ENCODE measurements at regions not wholly inside any gene's neighbourhood (a gene's known extent, or its start where the extent isn't known, plus 50 kb on each side); places are given as distances from the start of the nearest gene placed in this dataset.

GRCh38 chr11:91967691-91968045 is 256.9 kb upstream of the FAT3 start:
- H3K27me3 ChIP-seq, result no peaks in the 10 kb centered on the region
- DNase-seq (ENCODE audit: low spot score), result no peak
- H3K4me3 ChIP-seq, result no peak overlapping the region
- no peaks in the 10 kb centered on the region for H3K4me1 ChIP-seq
- H3K27ac ChIP-seq, result no peak overlapping the region
- no peaks in the 10 kb centered on the region for H3K9me3 ChIP-seq
- TF ChIP-seq CTCF (IDR thresholded peaks at IDR 0.05), result no peak
- no peaks in the 10 kb centered on the region for H3K36me3 ChIP-seq

- TF ChIP-seq CTCF (IDR thresholded peaks at IDR 0.05), result no peak
- Histone ChIP-seq H3K4me3 (no peak overlapping the region), H3K4me1 (no peaks in the 10 kb centered on the region), H3K36me3 (no peaks in the 10 kb centered on the region), H3K27ac (no peak overlapping the region), H3K27me3 (no peaks in the 10 kb centered on the region), H3K9me3 (no peaks in the 10 kb centered on the region)
- no peak for DNase-seq (ENCODE audit: low spot score)
Measured at GRCh38 chr11:91967026-91967690, 257.5 kb upstream of the FAT3 start.

- no peaks in the 10 kb centered on the region for H3K4me1 ChIP-seq
- no peak for TF ChIP-seq CTCF (IDR thresholded peaks at IDR 0.05)
- H3K9me3 ChIP-seq, result peaks cover 0 to 4% of the 10 kb centered on the region in 2 donors
Measured at GRCh38 chr11:91966368-91966767, 258.2 kb upstream of the FAT3 start.

GRCh38 chr11:91960770-91961169 is 263.8 kb upstream of the FAT3 start:
- no peaks in the 10 kb centered on the region for H3K27me3 ChIP-seq
- peaks cover 0 to 32% of the 10 kb centered on the region in 2 donors for H3K9me3 ChIP-seq
- no peaks in the 10 kb centered on the region for H3K4me1 ChIP-seq
- H3K36me3 ChIP-seq, result no peaks in the 10 kb centered on the region
- H3K4me3 ChIP-seq, result no peak overlapping the region
- no peak for DNase-seq (ENCODE audit: low spot score)
- no peak overlapping the region for H3K27ac ChIP-seq
- TF ChIP-seq CTCF (IDR thresholded peaks at IDR 0.05), result no peak

More at GRCh38 chr11:91966368-91966767, 258.2 kb upstream of the FAT3 start:
- DNase-seq (ENCODE audit: low spot score), result no peak
- no peaks in the 10 kb centered on the region for H3K27me3 ChIP-seq
- H3K27ac ChIP-seq, result no peak overlapping the region
- no peak overlapping the region for H3K4me3 ChIP-seq
- H3K36me3 ChIP-seq, result no peaks in the 10 kb centered on the region

GRCh38 chr11:91959411-91959810 is 265.2 kb upstream of the FAT3 start:
- Histone ChIP-seq H3K9me3 (peaks cover 0 to 32% of the 10 kb centered on the region in 2 donors), H3K27me3 (no peaks in the 10 kb centered on the region), H3K4me1 (no peaks in the 10 kb centered on the region), H3K36me3 (no peaks in the 10 kb centered on the region), H3K4me3 (no peak overlapping the region), H3K27ac (no peak overlapping the region)
- no peak for TF ChIP-seq CTCF (IDR thresholded peaks at IDR 0.05)
- DNase-seq (ENCODE audit: low spot score), result no peak

GRCh38 chr11:91956711-91957110 is 267.9 kb upstream of the FAT3 start:
- DNase-seq (ENCODE audit: low spot score), result no peak
- Histone ChIP-seq H3K36me3 (no peaks in the 10 kb centered on the region), H3K27me3 (no peaks in the 10 kb centered on the region), H3K4me3 (no peak overlapping the region), H3K4me1 (no peaks in the 10 kb centered on the region), H3K9me3 (peaks cover 0 to 31% of the 10 kb centered on the region in 2 donors), H3K27ac (no peak overlapping the region)
- no peak for TF ChIP-seq CTCF (IDR thresholded peaks at IDR 0.05)

All from right atrium auricular region (tissue), 2 donors.